Lower lobe of right lung (tissue), 2 donors: ENCODE measurements at regions not wholly inside any gene's neighbourhood (a gene's known extent, or its start where the extent isn't known, plus 50 kb on each side); places are given as distances from the start of the nearest gene placed in this dataset.

Source experiments
- ATAC-seq, 2 donors: fragments of 200-7000 bp; cut with Tn5 transposase; one replicate each; pipeline ENCODE4 v1.9.1; 2020 to 2022; ENCODE audit warnings: mild to moderate bottlenecking in 2 of 2, moderate library complexity in 2 of 2
- DNase-seq: peaks from one replicate; pipeline ENCODE4 v3.0.0-alpha.2; 2020
- H3K27ac ChIP-seq: fragments of 200-600 bp; one replicate; pipeline ENCODE4 v1.8.0; 2022
- H3K27me3 ChIP-seq: fragments of 200-600 bp; one replicate; pipeline ENCODE4 v1.8.0; 2022; ENCODE audit warnings: low read depth
- H3K36me3 ChIP-seq: fragments of 200-600 bp; one replicate; pipeline ENCODE4 v1.8.0; 2022; ENCODE audit warnings: mild to moderate bottlenecking
- H3K4me1 ChIP-seq: fragments of 200-600 bp; one replicate; pipeline ENCODE4 v1.8.0; 2022
- H3K4me3 ChIP-seq: fragments of 200-600 bp; one replicate; pipeline ENCODE4 v1.8.0; 2022; ENCODE audit warnings: mild to moderate bottlenecking
- H3K9me3 ChIP-seq: fragments of 200-600 bp; one replicate; pipeline ENCODE4 v1.8.0; 2022
- intact Hi-C: fragments of 100-400 bp; cut with DNase I; formaldehyde crosslinking; loops from one replicate; pipeline ENCODE4 v1.11.0; 2022
- TF ChIP-seq, protein P1 (sequence below): fragments of 200-600 bp; IDR thresholded peaks from one replicate; pipeline ENCODE4 v1.8.0; 2022; ENCODE audit warnings: antibody characterized with exemption, mild to moderate bottlenecking
- donor health status: DM: no; HTN: yes; CAD: no; lungs with severe emphysema.

DNA sequence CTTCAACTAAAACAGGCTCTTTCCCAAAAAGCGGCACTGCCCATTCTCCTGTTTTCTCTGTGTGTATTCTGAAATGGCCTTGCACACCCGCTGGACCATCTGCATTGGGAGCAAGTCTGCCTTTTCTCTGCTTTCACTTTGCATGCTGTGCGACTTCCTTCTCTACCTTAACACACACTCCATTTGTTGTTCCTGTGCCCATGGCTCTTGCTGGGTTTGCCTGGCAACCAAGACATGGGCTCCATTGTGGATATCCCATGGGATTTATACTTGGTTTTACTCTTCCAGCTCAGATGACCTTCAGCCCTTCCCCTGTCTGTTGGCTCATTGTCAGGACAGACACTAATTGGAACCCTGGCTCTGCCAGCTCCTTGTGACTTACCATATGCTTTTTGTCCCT is 465.3 kb downstream of the REEP3 start:
- no peak overlapping the region for H3K27ac ChIP-seq
- H3K9me3 ChIP-seq, result no peaks in the 10 kb centered on the region
- no peak overlapping the region for H3K4me3 ChIP-seq
- TF ChIP-seq, protein P1, sequence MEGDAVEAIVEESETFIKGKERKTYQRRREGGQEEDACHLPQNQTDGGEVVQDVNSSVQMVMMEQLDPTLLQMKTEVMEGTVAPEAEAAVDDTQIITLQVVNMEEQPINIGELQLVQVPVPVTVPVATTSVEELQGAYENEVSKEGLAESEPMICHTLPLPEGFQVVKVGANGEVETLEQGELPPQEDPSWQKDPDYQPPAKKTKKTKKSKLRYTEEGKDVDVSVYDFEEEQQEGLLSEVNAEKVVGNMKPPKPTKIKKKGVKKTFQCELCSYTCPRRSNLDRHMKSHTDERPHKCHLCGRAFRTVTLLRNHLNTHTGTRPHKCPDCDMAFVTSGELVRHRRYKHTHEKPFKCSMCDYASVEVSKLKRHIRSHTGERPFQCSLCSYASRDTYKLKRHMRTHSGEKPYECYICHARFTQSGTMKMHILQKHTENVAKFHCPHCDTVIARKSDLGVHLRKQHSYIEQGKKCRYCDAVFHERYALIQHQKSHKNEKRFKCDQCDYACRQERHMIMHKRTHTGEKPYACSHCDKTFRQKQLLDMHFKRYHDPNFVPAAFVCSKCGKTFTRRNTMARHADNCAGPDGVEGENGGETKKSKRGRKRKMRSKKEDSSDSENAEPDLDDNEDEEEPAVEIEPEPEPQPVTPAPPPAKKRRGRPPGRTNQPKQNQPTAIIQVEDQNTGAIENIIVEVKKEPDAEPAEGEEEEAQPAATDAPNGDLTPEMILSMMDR, result no peak
- no peaks in the 10 kb centered on the region for H3K27me3 ChIP-seq
- no peaks in the 10 kb centered on the region for H3K4me1 ChIP-seq
- no peaks in the 10 kb centered on the region for H3K36me3 ChIP-seq
- DNase-seq, result no peak
- ATAC-seq, result no peak
- intact Hi-C loops, result no loop called here

GRCh38 chr10:63987212-63987611 is 466.0 kb downstream of the REEP3 start:
- TF ChIP-seq, protein P1, result no peak
- no peaks in the 10 kb centered on the region for H3K4me1 ChIP-seq
- ATAC-seq, result no peak
- no peaks in the 10 kb centered on the region for H3K36me3 ChIP-seq
- intact Hi-C loops, result no loop called here
- no peak overlapping the region for H3K27ac ChIP-seq
- no peaks in the 10 kb centered on the region for H3K27me3 ChIP-seq
- no peak for DNase-seq
- no peaks in the 10 kb centered on the region for H3K9me3 ChIP-seq
- no peak overlapping the region for H3K4me3 ChIP-seq

GRCh38 chr10:63994371-63994770 is 473.2 kb downstream of the REEP3 start:
- Histone ChIP-seq H3K36me3 (no peaks in the 10 kb centered on the region), H3K4me1 (no peaks in the 10 kb centered on the region), H3K27ac (no peak overlapping the region), H3K27me3 (no peaks in the 10 kb centered on the region), H3K9me3 (no peaks in the 10 kb centered on the region), H3K4me3 (no peak overlapping the region)
- TF ChIP-seq, protein P1, result no peak
- DNase-seq, result no peak
- no peak for ATAC-seq
- intact Hi-C loops, result no loop called here

DNA sequence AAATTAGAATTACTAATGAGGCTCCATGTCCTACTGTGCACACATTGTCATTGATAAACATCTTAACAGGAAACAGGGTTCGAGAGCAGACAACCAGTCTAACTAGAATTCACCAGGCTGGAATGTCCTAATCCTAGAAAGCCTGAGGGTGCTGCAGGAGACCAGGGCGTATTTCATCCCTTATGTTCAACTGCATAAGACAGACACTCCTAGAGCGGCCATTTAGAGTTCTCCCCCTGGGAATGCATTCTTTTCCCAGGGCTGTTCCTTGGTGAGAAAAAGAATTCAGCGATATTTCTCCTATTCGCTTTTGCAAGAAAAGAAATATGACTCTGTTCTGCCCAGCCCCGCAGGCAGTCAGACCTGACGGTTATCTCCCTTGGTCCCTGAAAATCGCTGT is 486.0 kb downstream of the REEP3 start:
- Histone ChIP-seq H3K4me1 (no peaks in the 10 kb centered on the region), H3K9me3 (peaks cover 12% of the 10 kb centered on the region), H3K4me3 (no peak overlapping the region), H3K27me3 (no peaks in the 10 kb centered on the region), H3K36me3 (no peaks in the 10 kb centered on the region), H3K27ac (no peak overlapping the region)
- DNase-seq (no peak), ATAC-seq (no peak)
- intact Hi-C loops, result no loop called here
- TF ChIP-seq, protein P1, result no peak

DNA sequence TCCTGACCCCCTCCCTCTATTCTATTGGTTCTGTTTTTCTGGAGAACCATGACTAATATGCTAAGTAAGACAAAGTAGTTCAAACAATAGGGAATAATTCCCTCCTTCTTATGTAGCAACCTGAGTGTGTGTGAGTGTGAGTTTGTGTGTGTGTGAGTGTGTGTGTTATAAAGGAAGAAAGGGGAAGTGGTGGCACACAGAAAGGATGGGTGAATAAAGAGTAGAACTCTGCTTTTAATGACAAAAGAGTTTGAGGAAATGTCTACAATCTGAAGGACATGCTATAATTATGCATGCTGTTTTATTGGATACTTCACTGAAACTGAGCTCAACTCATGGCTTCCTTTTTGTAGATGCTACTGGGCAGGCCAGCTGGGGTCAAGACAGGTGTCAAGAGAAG is 489.5 kb downstream of the REEP3 start:
- Histone ChIP-seq H3K4me1 (no peaks in the 10 kb centered on the region), H3K36me3 (no peaks in the 10 kb centered on the region), H3K4me3 (no peak overlapping the region), H3K27me3 (no peaks in the 10 kb centered on the region), H3K27ac (no peak overlapping the region), H3K9me3 (peaks cover 12% of the 10 kb centered on the region)
- ATAC-seq (no peak), DNase-seq (no peak)
- TF ChIP-seq, protein P1, result no peak
- intact Hi-C loops, result no loop called here
